ENCODE measurements at regions not wholly inside any gene's neighbourhood (a gene's known extent, or its start where the extent isn't known, plus 50 kb on each side); places are given as distances from the start of the nearest gene placed in this dataset.

DNA sequence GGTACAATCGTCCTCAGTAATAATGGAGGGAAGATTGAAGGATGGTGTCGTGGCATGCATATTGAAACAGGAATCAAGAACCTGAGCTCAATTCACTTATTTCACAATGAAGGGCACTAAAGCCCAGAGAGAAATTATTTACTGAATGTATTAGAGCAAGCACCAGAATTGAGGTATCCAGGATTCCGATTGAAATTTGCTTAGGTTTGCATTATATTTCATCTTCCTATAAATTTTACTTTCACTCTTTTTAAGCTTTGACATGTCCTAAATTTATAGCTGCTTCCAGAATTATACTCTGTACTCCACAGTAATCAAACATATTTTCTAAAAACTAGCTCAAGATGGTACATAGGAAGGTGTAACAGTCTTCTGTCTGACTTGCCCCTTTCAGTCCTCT, 454.9 kb upstream of the HTR2A start:
- DNase-seq = no peak
- H3K36me3 ChIP-seq = no peaks in the 10 kb centered on the region
- no peaks in the 10 kb centered on the region for H3K4me1 ChIP-seq
- TF ChIP-seq, protein P1, sequence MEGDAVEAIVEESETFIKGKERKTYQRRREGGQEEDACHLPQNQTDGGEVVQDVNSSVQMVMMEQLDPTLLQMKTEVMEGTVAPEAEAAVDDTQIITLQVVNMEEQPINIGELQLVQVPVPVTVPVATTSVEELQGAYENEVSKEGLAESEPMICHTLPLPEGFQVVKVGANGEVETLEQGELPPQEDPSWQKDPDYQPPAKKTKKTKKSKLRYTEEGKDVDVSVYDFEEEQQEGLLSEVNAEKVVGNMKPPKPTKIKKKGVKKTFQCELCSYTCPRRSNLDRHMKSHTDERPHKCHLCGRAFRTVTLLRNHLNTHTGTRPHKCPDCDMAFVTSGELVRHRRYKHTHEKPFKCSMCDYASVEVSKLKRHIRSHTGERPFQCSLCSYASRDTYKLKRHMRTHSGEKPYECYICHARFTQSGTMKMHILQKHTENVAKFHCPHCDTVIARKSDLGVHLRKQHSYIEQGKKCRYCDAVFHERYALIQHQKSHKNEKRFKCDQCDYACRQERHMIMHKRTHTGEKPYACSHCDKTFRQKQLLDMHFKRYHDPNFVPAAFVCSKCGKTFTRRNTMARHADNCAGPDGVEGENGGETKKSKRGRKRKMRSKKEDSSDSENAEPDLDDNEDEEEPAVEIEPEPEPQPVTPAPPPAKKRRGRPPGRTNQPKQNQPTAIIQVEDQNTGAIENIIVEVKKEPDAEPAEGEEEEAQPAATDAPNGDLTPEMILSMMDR (IDR thresholded peaks at IDR 0.05) = no peak
- no peak overlapping the region for H3K4me3 ChIP-seq
- intact Hi-C loops (cut with DNase I) = no loop called here
- H3K27ac ChIP-seq = no peak overlapping the region
- H3K27me3 ChIP-seq = no peaks in the 10 kb centered on the region
- no peaks in the 10 kb centered on the region for H3K9me3 ChIP-seq
- H3K9ac ChIP-seq (ENCODE audit: low read depth in 2 of 2, low read length in 2 of 2) = no peak overlapping the region

DNA sequence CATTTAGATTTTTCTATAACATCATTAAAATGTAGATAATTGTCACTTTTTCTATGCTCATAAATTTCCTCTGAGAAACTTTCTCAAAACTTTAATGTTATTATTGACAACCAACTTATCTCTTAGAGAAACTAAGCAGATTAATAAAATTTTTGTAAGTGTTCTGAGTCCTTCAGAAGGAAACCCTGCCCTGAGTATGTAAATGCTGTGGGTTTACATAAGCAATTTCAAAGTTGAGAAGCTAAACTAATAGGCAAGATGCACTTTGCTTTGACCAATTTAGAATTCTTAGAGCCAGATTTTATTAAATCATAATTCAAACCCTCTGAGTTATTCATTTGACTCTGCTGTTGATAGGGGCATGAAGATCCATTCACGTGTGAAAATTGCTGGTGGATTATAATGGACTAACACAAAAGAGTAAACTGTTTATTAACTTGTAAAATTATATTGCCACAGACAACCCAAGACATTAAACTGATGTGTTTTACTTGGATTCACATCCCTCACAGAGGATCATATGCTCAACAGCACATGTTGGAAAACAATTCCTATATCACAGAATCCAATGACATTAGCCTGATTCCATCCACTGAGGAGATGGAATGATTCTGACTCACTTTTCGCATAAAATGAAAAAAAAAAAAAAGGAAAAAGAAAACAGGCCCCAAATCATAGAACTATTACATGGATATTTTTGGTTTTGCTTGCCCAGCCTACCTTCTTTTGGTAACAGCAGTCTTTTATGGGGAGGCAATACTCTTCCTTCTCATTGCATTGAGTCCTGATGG, 453.7 kb upstream of the HTR2A start:
- intact Hi-C loops (cut with DNase I) = no loop called here
- no peak overlapping the region for H3K9ac ChIP-seq (ENCODE audit: low read depth in 2 of 2, low read length in 2 of 2)
- no peaks in the 10 kb centered on the region for H3K27me3 ChIP-seq
- H3K9me3 ChIP-seq = no peaks in the 10 kb centered on the region
- H3K27ac ChIP-seq = no peak overlapping the region
- no peaks in the 10 kb centered on the region for H3K36me3 ChIP-seq
- no peak for DNase-seq
- TF ChIP-seq, protein P1 (IDR thresholded peaks at IDR 0.05) = no peak
- H3K4me1 ChIP-seq = no peaks in the 10 kb centered on the region
- no peak overlapping the region for H3K4me3 ChIP-seq

DNA sequence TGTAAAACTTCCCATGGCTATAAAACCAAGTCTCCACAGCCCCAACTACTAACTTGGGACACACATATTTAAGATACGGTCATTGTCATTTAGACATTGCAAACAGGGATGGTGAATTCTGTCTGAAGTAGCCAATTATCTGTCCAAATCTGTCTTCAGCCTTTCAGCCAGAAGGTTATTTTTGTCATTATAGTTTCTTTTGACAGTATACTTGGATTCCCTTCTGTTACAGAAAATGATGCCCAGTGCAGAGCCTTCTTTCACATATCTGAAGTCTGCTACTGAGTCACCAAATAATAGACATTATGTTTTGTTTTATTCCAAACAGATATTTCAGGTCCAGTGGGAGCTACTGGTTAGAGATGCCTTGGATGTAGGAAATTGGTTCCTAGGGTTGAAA, 452.4 kb upstream of the HTR2A start:
- Histone ChIP-seq H3K4me1 (no peaks in the 10 kb centered on the region), H3K9me3 (no peaks in the 10 kb centered on the region), H3K27me3 (no peaks in the 10 kb centered on the region), H3K27ac (no peak overlapping the region), H3K9ac (ENCODE audit: low read depth in 2 of 2, low read length in 2 of 2) (no peak overlapping the region), H3K4me3 (no peak overlapping the region), H3K36me3 (no peaks in the 10 kb centered on the region)
- TF ChIP-seq, protein P1 (IDR thresholded peaks at IDR 0.05) = no peak
- no peak for DNase-seq
- intact Hi-C loops (cut with DNase I) = no loop called here

DNA sequence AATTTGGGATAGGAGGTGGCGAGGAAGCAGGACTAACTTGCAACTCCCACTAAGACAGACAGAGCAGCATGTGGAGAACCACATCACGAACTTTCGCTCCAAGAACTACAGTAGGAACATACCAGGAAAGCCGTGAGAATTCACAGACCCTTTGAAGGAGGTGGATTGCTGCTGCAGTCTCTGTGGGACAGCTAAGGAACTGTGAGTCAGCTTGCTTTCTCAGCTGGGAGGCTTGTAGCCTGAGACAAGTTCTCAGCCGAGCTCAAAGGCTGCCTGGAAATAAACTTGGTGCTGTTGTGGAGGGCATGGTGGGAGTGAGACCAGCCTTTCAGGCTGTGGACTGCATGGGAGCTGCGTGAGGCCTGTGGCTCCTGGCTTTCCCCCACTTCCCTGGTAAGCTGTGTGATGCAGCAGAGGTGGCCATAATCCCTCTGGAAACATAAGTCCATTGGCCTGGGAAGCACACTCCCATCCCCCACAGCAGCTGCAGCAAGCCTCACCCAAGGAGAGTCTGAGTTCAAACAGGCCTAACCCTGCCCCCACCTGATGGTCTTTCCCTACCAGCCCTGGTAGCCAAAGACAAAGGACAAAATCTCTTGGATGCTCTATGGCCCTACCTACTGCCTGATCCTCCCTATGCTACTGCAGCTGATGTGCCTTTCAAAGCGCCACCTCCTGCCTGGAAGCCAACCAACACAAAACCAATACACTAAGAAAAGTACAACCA, 441.1 kb upstream of the HTR2A start:
- TF ChIP-seq, protein P1 (IDR thresholded peaks at IDR 0.05) = no peak
- H3K4me1 ChIP-seq = no peaks in the 10 kb centered on the region

DNA sequence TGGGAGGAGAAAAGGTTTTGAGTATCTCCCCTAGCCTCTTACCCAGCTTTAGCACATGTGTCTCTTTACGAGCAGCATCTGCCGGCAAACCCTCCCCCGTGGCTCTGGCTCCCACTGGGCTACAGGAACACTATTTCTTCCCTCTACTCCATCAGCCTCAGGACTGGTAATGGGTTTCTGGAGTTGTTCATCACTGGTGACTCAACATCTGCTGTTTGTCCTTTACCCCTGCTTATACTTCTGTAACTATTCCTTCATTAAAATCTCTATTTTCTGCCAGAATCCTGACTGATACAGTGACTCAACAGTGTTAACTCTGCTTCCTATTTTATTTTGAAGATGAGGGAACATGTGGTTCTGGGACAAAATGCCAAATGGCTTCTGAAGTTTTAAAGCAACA, 437.3 kb upstream of the HTR2A start:
- DNase-seq = no peak
- Histone ChIP-seq H3K9me3 (no peaks in the 10 kb centered on the region), H3K27ac (no peak overlapping the region), H3K27me3 (no peaks in the 10 kb centered on the region), H3K36me3 (no peaks in the 10 kb centered on the region), H3K9ac (ENCODE audit: low read depth in 2 of 2, low read length in 2 of 2) (no peak overlapping the region), H3K4me1 (no peaks in the 10 kb centered on the region), H3K4me3 (no peak overlapping the region)
- TF ChIP-seq, protein P1 (IDR thresholded peaks at IDR 0.05) = no peak
- intact Hi-C loops (cut with DNase I) = no loop called here

More for the DNA sequence above, 441.1 kb upstream of the HTR2A start:
- Histone ChIP-seq H3K36me3 (no peaks in the 10 kb centered on the region), H3K4me3 (no peak overlapping the region), H3K27ac (no peak overlapping the region), H3K9ac (ENCODE audit: low read depth in 2 of 2, low read length in 2 of 2) (no peak overlapping the region), H3K9me3 (no peaks in the 10 kb centered on the region), H3K27me3 (no peaks in the 10 kb centered on the region)
- DNase-seq = no peak
- intact Hi-C loops (cut with DNase I) = no loop called here

All from colonic mucosa (tissue), 4 donors.